HCT116 (cell line): ENCODE measurements at regions not wholly inside any gene's neighbourhood (a gene's known extent, or its start where the extent isn't known, plus 50 kb on each side); places are given as distances from the start of the nearest gene placed in this dataset.

Source experiments
- ATAC-seq: fragments of 200-7000 bp; cut with Tn5 transposase; 2 replicates; pipeline ENCODE4 v1.9.1; 2020; ENCODE audit warnings: mild to moderate bottlenecking, moderate library complexity
- BruUV-seq: library from RNA; stranded (reverse); fragments of 400-500 nt; replicated peaks from 2 replicates; lab custom pipeline; 2021; lab: Mats Ljungman, UMichigan
- CTCF ChIA-PET: fragments of 300-600 bp; sonication (Branson Sonifier 250); formaldehyde crosslinking; loops from one replicate; lab custom pipeline; 2021; ENCODE audit warnings: antibody characterized with exemption; lab: Charles Lee
- POLR2A ChIA-PET: fragments of 300-600, 350-600 bp; sonication (Branson Sonifier 250); formaldehyde crosslinking; loops from one replicate; lab custom pipeline; 2021; ENCODE audit warnings: antibody characterized with exemption; lab: Charles Lee
- RAD21 ChIA-PET, 2 experiments: fragments of 300-600 bp; sonication (Branson Sonifier 250); formaldehyde crosslinking; loops; one replicate each; lab custom pipeline; 2023; ENCODE audit warnings: low total read pairs in 2 of 2; ENCODE audit not compliant: uncharacterized antibody in 2 of 2, unreplicated experiment in 2 of 2, low non-redundant PET in 1 of 2; lab: Charles Lee
- DNase-seq: peaks from one replicate; pipeline ENCODE4 v3.0.0-alpha.2; 2010; ENCODE audit warnings: low read depth, low spot score
- H2AFZ ChIP-seq: fragments of 200-600 bp; shearing (Covaris generic), sonication (generic); 2 replicates; pipeline ENCODE4 v1.6.1; 2017; ENCODE audit warnings: low read depth, mixed run types, mixed read lengths, antibody characterized with exemption, low read length; ENCODE audit not compliant: poor library complexity, severe bottlenecking
- H3K27ac ChIP-seq: 2 replicates; pipeline ENCODE4 v1.5.1; 2012; ENCODE audit warnings: low read depth, low read length
- H3K27me3 ChIP-seq: fragments of 200-600 bp; sonication (generic); 2 replicates; pipeline ENCODE4 v1.6.1; 2016; ENCODE audit warnings: mixed run types, low read length, mixed read lengths; ENCODE audit not compliant: insufficient read depth
- H3K36me3 ChIP-seq, 2 experiments: fragments of 200-500 bp in 1 of 2; fragments of 200-600 bp in 1 of 2; sonication (Bioruptor generic) in 1 of 2; sonication (generic) in 1 of 2; 2 replicates each; pipeline versions ENCODE4 v1.5.1 to v1.6.1; 2014 to 2016; ENCODE audit warnings: low read length in 2 of 2, inconsistent platforms in 1 of 2, mixed read lengths in 1 of 2, mixed run types in 1 of 2; ENCODE audit not compliant: insufficient read depth in 2 of 2, control insufficient read depth in 1 of 2
- H3K4me1 ChIP-seq, 2 experiments: fragments of 200-600 bp in 1 of 2; sonication (generic) in 1 of 2; 2 replicates each; pipeline versions ENCODE4 v1.5.1 to v1.6.1; 2012 to 2017; ENCODE audit warnings: low read length in 2 of 2, inconsistent platforms in 1 of 2, mild to moderate bottlenecking in 1 of 2, mixed read lengths in 1 of 2, mixed run types in 1 of 2, moderate library complexity in 1 of 2; ENCODE audit not compliant: insufficient read depth in 2 of 2, control insufficient read depth in 1 of 2
- H3K4me2 ChIP-seq: fragments of 200-600 bp; sonication (generic); 2 replicates; pipeline ENCODE4 v1.6.1; 2017; ENCODE audit warnings: mixed run types, low read length, mixed read lengths
- H3K4me3 ChIP-seq, 2 experiments: fragments of 200-600 bp in 1 of 2; sonication (generic) in 1 of 2; replicated peaks in 1 of 2; 2 replicates each; pipeline ENCODE4 v1.5.1; 2011 to 2016; ENCODE audit warnings: low read length in 2 of 2, control low read depth in 1 of 2, low read depth in 1 of 2, mild to moderate bottlenecking in 1 of 2, mixed read lengths in 1 of 2, mixed run types in 1 of 2
- H3K79me2 ChIP-seq: fragments of 200-600 bp; sonication (generic); 2 replicates; pipeline ENCODE4 v1.6.1; 2017; ENCODE audit warnings: mild to moderate bottlenecking, mixed run types, low read length, moderate library complexity, mixed read lengths; ENCODE audit not compliant: insufficient read depth
- H3K9ac ChIP-seq: fragments of 200-600 bp; sonication (generic); 2 replicates; pipeline ENCODE4 v1.6.1; 2016; ENCODE audit warnings: low read length, mixed read lengths
- H3K9me2 ChIP-seq: fragments of 200-600 bp; sonication (generic), shearing (Covaris generic); 2 replicates; pipeline ENCODE4 v1.6.1; 2017; ENCODE audit warnings: mixed run types, mild to moderate bottlenecking, moderate library complexity; ENCODE audit not compliant: insufficient read depth
- H3K9me3 ChIP-seq, 2 experiments: fragments of 200-500 bp in 1 of 2; fragments of 200-600 bp in 1 of 2; sonication (Bioruptor generic) in 1 of 2; sonication (generic) in 1 of 2; 2 replicates each; pipeline ENCODE4 v1.6.1; 2014 to 2017; ENCODE audit warnings: low read length in 2 of 2, mixed read lengths in 2 of 2, inconsistent platforms in 1 of 2, low read depth in 1 of 2, mild to moderate bottlenecking in 1 of 2, mixed run types in 1 of 2, moderate library complexity in 1 of 2; ENCODE audit not compliant: control insufficient read depth in 1 of 2, insufficient read depth in 1 of 2
- H4K20me1 ChIP-seq: fragments of 200-600 bp; sonication (generic), shearing (Covaris generic); 2 replicates; pipeline ENCODE4 v1.6.1; 2017; ENCODE audit warnings: mixed run types, mild to moderate bottlenecking, moderate library complexity; ENCODE audit not compliant: insufficient read depth
- CTCF ChIP-seq, 3 experiments: fragments of 200-600 bp in 1 of 3; sonication (generic) in 1 of 3; IDR thresholded peaks in 2 of 3; conservative IDR thresholded peaks in 1 of 3; 2 replicates each; pipeline ENCODE4 v1.5.1; 2012 to 2017; ENCODE audit warnings: low read depth in 2 of 3, low read length in 2 of 3, antibody characterized with exemption in 1 of 3, borderline replicate concordance in 1 of 3, control low read depth in 1 of 3, mild to moderate bottlenecking in 1 of 3, mixed read lengths in 1 of 3, mixed run types in 1 of 3, moderate library complexity in 1 of 3; ENCODE audit not compliant: insufficient read depth in 1 of 3
- EZH2 ChIP-seq: fragments of 200-600 bp; sonication (generic); IDR thresholded peaks from 2 replicates; pipeline ENCODE4 v1.6.1; 2017; ENCODE audit warnings: antibody characterized with exemption, mixed run types
- MAX ChIP-seq: IDR thresholded peaks from 2 replicates; pipeline ENCODE4 v1.6.1; 2012
- RAD21 ChIP-seq: IDR thresholded peaks from 2 replicates; pipeline ENCODE4 v1.6.1; 2012; ENCODE audit warnings: low read depth, mild to moderate bottlenecking
- SRF ChIP-seq: IDR thresholded peaks from 2 replicates; pipeline ENCODE4 v1.6.1; 2012; ENCODE audit warnings: low read depth
- intact Hi-C: fragments of 100-400 bp; cut with micrococcal nuclease; formaldehyde crosslinking; loops from 2 replicates; pipeline ENCODE4 v1.10.0; 2022

- ChIA-PET CTCF (no interaction called here), POLR2A (no interaction called here), RAD21 (no interaction called here)
- intact Hi-C loops, result no loop called here
- Histone ChIP-seq H3K36me3 (no peaks in the 10 kb centered on the region), H4K20me1 (no peaks in the 10 kb centered on the region), H3K4me2 (no peak overlapping the region), H3K4me1 (no peaks in the 10 kb centered on the region), H3K9ac (no peak overlapping the region), H3K4me3 (no peak overlapping the region), H3K79me2 (no peaks in the 10 kb centered on the region), H3K27me3 (no peaks in the 10 kb centered on the region), H2AFZ (no peak overlapping the region), H3K9me3 (no peaks in the 10 kb centered on the region), H3K9me2 (no peaks in the 10 kb centered on the region), H3K27ac (no peak overlapping the region)
- BruUV-seq, result no TSS peak
- DNase-seq (no peak), ATAC-seq (no peak)
- TF ChIP-seq RAD21, result no peak
Observed at GRCh38 chr15:95394186-95395067, 936.1 kb upstream of the NR2F2 start.

GRCh38 chr15:95400428-95400827 lies 930.1 kb upstream of the NR2F2 start:
- Histone ChIP-seq H3K27ac (no peak overlapping the region), H3K36me3 (no peaks in the 10 kb centered on the region), H3K9ac (no peak overlapping the region), H3K4me2 (no peak overlapping the region), H3K9me2 (no peaks in the 10 kb centered on the region), H3K9me3 (no peaks in the 10 kb centered on the region), H2AFZ (no peak overlapping the region), H3K79me2 (no peaks in the 10 kb centered on the region), H3K4me3 (no peak overlapping the region), H3K4me1 (no peaks in the 10 kb centered on the region)
- no peak for ATAC-seq
- intact Hi-C loops, result no loop called here
- DNase-seq, result no peak
- ChIA-PET CTCF (no interaction called here), POLR2A (no interaction called here), RAD21 (no interaction called here)
- no TSS peak for BruUV-seq
- TF ChIP-seq CTCF (IDR thresholded peaks at IDR 0.05 in 2 of 3, conservative IDR thresholded peaks at IDR 0.05 in 1 of 3; ENCODE audit: borderline replicate concordance in 1 of 3, insufficient read depth in 1 of 3, low read depth in 2 of 3, low read length in 2 of 3) (no peak), MAX (no peak), EZH2 (no peak), SRF (no peak)
- TF ChIP-seq, all 23 proteins: peak for 0
- Histone ChIP-seq H4K20me1 (no peaks in the 10 kb centered on the region), H3K27me3 (no peaks in the 10 kb centered on the region)
